ENCODE measurements at regions not wholly inside any gene's neighbourhood (a gene's known extent, or its start where the extent isn't known, plus 50 kb on each side); places are given as distances from the start of the nearest gene placed in this dataset.

- TF ChIP-seq CTCF (IDR thresholded peaks at IDR 0.05; ENCODE audit: poor library complexity) = no peak
- no peak for TF ChIP-seq EZH2 (IDR thresholded peaks at IDR 0.05; ENCODE audit: borderline replicate concordance)
- TF ChIP-seq EZH2phosphoT487 (IDR thresholded peaks at IDR 0.05; ENCODE audit: low read depth, severe bottlenecking, unreplicated experiment) = no peak
- no peak for DNase-seq (ENCODE audit: low spot score)
- no peaks in the 10 kb centered on the region for H3K36me3 ChIP-seq (replicated peaks; ENCODE audit: insufficient read depth, low read depth)
Measured at GRCh38 chr13:78194904-78195639, 276.4 kb upstream of the EDNRB start.

GRCh38 chr13:78193846-78194245, 275.2 kb upstream of the EDNRB start:
- Histone ChIP-seq H3K4me1 (ENCODE audit: insufficient read depth) (no peaks in the 10 kb centered on the region), H4K20me1 (ENCODE audit: insufficient read depth, poor library complexity, severe bottlenecking) (no peaks in the 10 kb centered on the region), H2AFZ (no peak overlapping the region), H3K9me3 (ENCODE audit: low read depth) (no peaks in the 10 kb centered on the region), H3K4me3 (no peak overlapping the region), H3K9me2 (replicated peaks; ENCODE audit: insufficient read depth) (no peaks in the 10 kb centered on the region), H3K27me3 (no peaks in the 10 kb centered on the region), H3K27ac (no peak overlapping the region), H3K79me2 (no peaks in the 10 kb centered on the region), H3K4me2 (no peak overlapping the region), H3K36me3 (replicated peaks; ENCODE audit: insufficient read depth, low read depth) (no peaks in the 10 kb centered on the region)
- DNase-seq (ENCODE audit: low spot score) = no peak
- TF ChIP-seq EZH2 (IDR thresholded peaks at IDR 0.05; ENCODE audit: borderline replicate concordance) (no peak), CTCF (IDR thresholded peaks at IDR 0.05; ENCODE audit: poor library complexity) (no peak), EZH2phosphoT487 (IDR thresholded peaks at IDR 0.05; ENCODE audit: low read depth, severe bottlenecking, unreplicated experiment) (no peak)

More at GRCh38 chr13:78194904-78195639, 276.4 kb upstream of the EDNRB start:
- H3K4me1 ChIP-seq (ENCODE audit: insufficient read depth) = no peaks in the 10 kb centered on the region
- H3K27me3 ChIP-seq = no peaks in the 10 kb centered on the region
- WGBS (ENCODE audit: low lambda C conversion rate, missing lambda C conversion rate) = 87% methylated on average over 3 of the region's 3 CpGs
- no peaks in the 10 kb centered on the region for H3K9me3 ChIP-seq (ENCODE audit: low read depth)
- no peak overlapping the region for H3K27ac ChIP-seq
- H3K4me3 ChIP-seq = no peak overlapping the region
- H4K20me1 ChIP-seq (ENCODE audit: insufficient read depth, poor library complexity, severe bottlenecking) = no peaks in the 10 kb centered on the region
- no peaks in the 10 kb centered on the region for H3K79me2 ChIP-seq
- no peak overlapping the region for H2AFZ ChIP-seq
- H3K9me2 ChIP-seq (replicated peaks; ENCODE audit: insufficient read depth) = no peaks in the 10 kb centered on the region
- no peak overlapping the region for H3K4me2 ChIP-seq

- 81% methylated on average over 1 of the region's 1 CpG for WGBS (ENCODE audit: low lambda C conversion rate, missing lambda C conversion rate)
- Histone ChIP-seq H3K79me2 (no peaks in the 10 kb centered on the region), H4K20me1 (ENCODE audit: insufficient read depth, poor library complexity, severe bottlenecking) (no peaks in the 10 kb centered on the region)
Measured at GRCh38 chr13:78192716-78193115, 274.1 kb upstream of the EDNRB start.

More at GRCh38 chr13:78192716-78193115, 274.1 kb upstream of the EDNRB start:
- H3K27ac ChIP-seq = no peak overlapping the region
- H3K27me3 ChIP-seq = no peaks in the 10 kb centered on the region
- no peaks in the 10 kb centered on the region for H3K9me2 ChIP-seq (replicated peaks; ENCODE audit: insufficient read depth)
- no peak for TF ChIP-seq EZH2 (IDR thresholded peaks at IDR 0.05; ENCODE audit: borderline replicate concordance)
- no peak for TF ChIP-seq CTCF (IDR thresholded peaks at IDR 0.05; ENCODE audit: poor library complexity)
- no peak for TF ChIP-seq EZH2phosphoT487 (IDR thresholded peaks at IDR 0.05; ENCODE audit: low read depth, severe bottlenecking, unreplicated experiment)
- H3K4me1 ChIP-seq (ENCODE audit: insufficient read depth) = no peaks in the 10 kb centered on the region
- DNase-seq (ENCODE audit: low spot score) = no peak
- H3K4me3 ChIP-seq = no peak overlapping the region
- no peaks in the 10 kb centered on the region for H3K9me3 ChIP-seq (ENCODE audit: low read depth)
- no peak overlapping the region for H2AFZ ChIP-seq
- H3K36me3 ChIP-seq (replicated peaks; ENCODE audit: insufficient read depth, low read depth) = no peaks in the 10 kb centered on the region
- H3K4me2 ChIP-seq = no peak overlapping the region

Measured in hepatocyte (in vitro differentiated cells).